DND-41 (cell line): ENCODE measurements at regions not wholly inside any gene's neighbourhood (a gene's known extent, or its start where the extent isn't known, plus 50 kb on each side); places are given as distances from the start of the nearest gene placed in this dataset.

Source experiments
- ATAC-seq: fragments of 200-7000 bp; cut with Tn5 transposase; 3 replicates; pipeline ENCODE4 v1.9.1; 2021; ENCODE audit warnings: low read depth; ENCODE audit not compliant: insufficient read depth
- DNase-seq: peaks from one replicate; pipeline ENCODE4 v3.0.0-alpha.2; 2020
- H2AFZ ChIP-seq: 2 replicates; pipeline ENCODE4 v1.6.0; 2012; ENCODE audit warnings: low read depth, low read length
- H3K27ac ChIP-seq: 2 replicates; pipeline ENCODE4 v1.5.1; 2012; ENCODE audit warnings: low read length, inconsistent platforms
- H3K27me3 ChIP-seq: fragments of 200-600 bp; sonication (generic); 2 replicates; pipeline ENCODE4 v1.6.0; 2012; ENCODE audit warnings: low read length, mild to moderate bottlenecking, inconsistent platforms; ENCODE audit not compliant: insufficient read depth, poor library complexity
- H3K36me3 ChIP-seq: 2 replicates; pipeline ENCODE4 v1.5.1; 2012; ENCODE audit warnings: low read length, inconsistent platforms; ENCODE audit not compliant: insufficient read depth
- H3K4me1 ChIP-seq: 2 replicates; pipeline ENCODE4 v1.5.1; 2012; ENCODE audit warnings: mild to moderate bottlenecking, low read length; ENCODE audit not compliant: insufficient read depth
- H3K4me2 ChIP-seq: 2 replicates; pipeline ENCODE4 v1.6.0; 2012; ENCODE audit warnings: mild to moderate bottlenecking, moderate library complexity, low read length, inconsistent platforms; ENCODE audit not compliant: insufficient read depth
- H3K4me3 ChIP-seq, 2 experiments: fragments of 200-600 bp in 1 of 2; shearing (Covaris generic) in 1 of 2; 2 replicates each; pipeline ENCODE4 v1.5.1; 2012 to 2016; ENCODE audit warnings: inconsistent platforms in 2 of 2, low read length in 2 of 2, mild to moderate bottlenecking in 2 of 2, low read depth in 1 of 2, moderate library complexity in 1 of 2
- H3K79me2 ChIP-seq: 2 replicates; pipeline ENCODE4 v1.6.0; 2012; ENCODE audit warnings: low read length, inconsistent platforms; ENCODE audit not compliant: insufficient read depth
- H3K9ac ChIP-seq: 2 replicates; pipeline ENCODE4 v1.6.0; 2012; ENCODE audit warnings: low read depth, mild to moderate bottlenecking, inconsistent platforms, low read length, moderate library complexity
- H3K9me3 ChIP-seq: 2 replicates; pipeline ENCODE4 v1.5.1; 2012; ENCODE audit warnings: low read length, moderate library complexity, mild to moderate bottlenecking, inconsistent platforms; ENCODE audit not compliant: insufficient read depth, severe bottlenecking
- H4K20me1 ChIP-seq: 2 replicates; pipeline ENCODE4 v1.6.0; 2012; ENCODE audit warnings: low read length; ENCODE audit not compliant: insufficient read depth
- CTCF ChIP-seq: IDR thresholded peaks from 2 replicates; pipeline ENCODE4 v1.5.1; 2012; ENCODE audit warnings: borderline replicate concordance, low read length, moderate library complexity, mild to moderate bottlenecking; ENCODE audit not compliant: poor library complexity, severe bottlenecking; ENCODE audit errors: extremely low read depth
- EZH2 ChIP-seq: IDR thresholded peaks from 3 replicates; pipeline ENCODE4 v1.6.1; 2012; ENCODE audit warnings: borderline replicate concordance, low read depth, mild to moderate bottlenecking, moderate library complexity, low read length, inconsistent platforms; ENCODE audit not compliant: severe bottlenecking

DNA sequence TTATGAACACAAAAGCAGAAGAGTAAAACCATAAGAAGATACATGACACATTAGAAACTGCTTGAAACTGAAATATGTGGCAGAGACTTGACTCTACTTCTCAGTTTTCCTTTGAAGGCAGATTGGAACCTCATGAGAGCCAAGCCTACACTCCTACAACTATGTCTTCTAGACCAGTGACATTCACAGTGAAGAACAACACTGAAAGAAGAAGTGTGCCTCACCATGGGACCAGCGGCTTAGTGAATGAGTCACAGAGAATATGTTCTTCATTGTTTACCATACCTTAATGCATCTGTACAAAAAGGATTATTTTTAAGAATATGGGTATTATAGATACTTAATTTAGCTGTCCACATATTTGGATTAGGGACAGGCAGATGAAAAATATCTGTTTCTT lies 248.3 kb downstream of the CDC14C start:
- DNase-seq (no peak), ATAC-seq (no peak)
- Histone ChIP-seq H2AFZ (no peak overlapping the region), H3K4me2 (no peak overlapping the region), H3K9me3 (no peaks in the 10 kb centered on the region), H3K4me3 (no peak overlapping the region), H3K27ac (no peak overlapping the region), H3K4me1 (no peaks in the 10 kb centered on the region), H4K20me1 (no peaks in the 10 kb centered on the region), H3K36me3 (no peaks in the 10 kb centered on the region), H3K9ac (no peak overlapping the region), H3K27me3 (no peaks in the 10 kb centered on the region), H3K79me2 (no peaks in the 10 kb centered on the region)
- TF ChIP-seq EZH2 (no peak), CTCF (no peak)

GRCh38 chr7:49174396-49174795 lies 250.0 kb downstream of the CDC14C start:
- no peak overlapping the region for H3K4me2 ChIP-seq
- H2AFZ ChIP-seq = no peak overlapping the region
- ATAC-seq = no peak
- H4K20me1 ChIP-seq = no peaks in the 10 kb centered on the region
- H3K79me2 ChIP-seq = no peaks in the 10 kb centered on the region
- H3K27ac ChIP-seq = no peak overlapping the region
- DNase-seq = no peak
- no peaks in the 10 kb centered on the region for H3K27me3 ChIP-seq
- no peaks in the 10 kb centered on the region for H3K9me3 ChIP-seq
- no peaks in the 10 kb centered on the region for H3K4me1 ChIP-seq
- TF ChIP-seq EZH2 (no peak), CTCF (no peak)
- no peaks in the 10 kb centered on the region for H3K36me3 ChIP-seq
- no peak overlapping the region for H3K9ac ChIP-seq
- H3K4me3 ChIP-seq = no peak overlapping the region

GRCh38 chr7:49187543-49188268 lies 263.4 kb downstream of the CDC14C start:
- no peaks in the 10 kb centered on the region for H3K9me3 ChIP-seq
- H3K79me2 ChIP-seq = no peaks in the 10 kb centered on the region
- H3K4me3 ChIP-seq = no peak overlapping the region
- no peaks in the 10 kb centered on the region for H3K4me1 ChIP-seq
- no peaks in the 10 kb centered on the region for H3K27me3 ChIP-seq
- no peak for ATAC-seq
- H3K27ac ChIP-seq = no peak overlapping the region
- H3K9ac ChIP-seq = no peak overlapping the region
- H2AFZ ChIP-seq = no peak overlapping the region
- no peaks in the 10 kb centered on the region for H4K20me1 ChIP-seq
- DNase-seq = no peak
- no peaks in the 10 kb centered on the region for H3K36me3 ChIP-seq
- H3K4me2 ChIP-seq = no peak overlapping the region
- TF ChIP-seq CTCF (peak; percentile 53), EZH2 (no peak)
